Activated CD8-positive, alpha-beta memory T cell treated with anti-CD3 and anti-CD28 coated beads for 36 hours (primary cell): ENCODE measurements at regions not wholly inside any gene's neighbourhood (a gene's known extent, or its start where the extent isn't known, plus 50 kb on each side); places are given as distances from the start of the nearest gene placed in this dataset.

ENCODE experiments used
- CTCF ChIA-PET: fragments of 350-600 bp; sonication (Branson Sonifier 250); formaldehyde crosslinking; loops from one replicate; lab custom pipeline; 2021; ENCODE audit warnings: antibody characterized with exemption; lab: Charles Lee
- POLR2A ChIA-PET: fragments of 350-600 bp; sonication (Branson Sonifier 250); formaldehyde crosslinking; loops from one replicate; lab custom pipeline; 2021; ENCODE audit warnings: antibody characterized with exemption; lab: Charles Lee

GRCh38 chr3:14303336-14304100 is 98.9 kb upstream of the SLC6A6 start:
- POLR2A ChIA-PET: no interaction called here
- CTCF ChIA-PET: no interaction called here

GRCh38 chr3:14304101-14305045 is 98.0 kb upstream of the SLC6A6 start:
- ChIA-PET POLR2A (no interaction called here), CTCF (no interaction called here)

DNA sequence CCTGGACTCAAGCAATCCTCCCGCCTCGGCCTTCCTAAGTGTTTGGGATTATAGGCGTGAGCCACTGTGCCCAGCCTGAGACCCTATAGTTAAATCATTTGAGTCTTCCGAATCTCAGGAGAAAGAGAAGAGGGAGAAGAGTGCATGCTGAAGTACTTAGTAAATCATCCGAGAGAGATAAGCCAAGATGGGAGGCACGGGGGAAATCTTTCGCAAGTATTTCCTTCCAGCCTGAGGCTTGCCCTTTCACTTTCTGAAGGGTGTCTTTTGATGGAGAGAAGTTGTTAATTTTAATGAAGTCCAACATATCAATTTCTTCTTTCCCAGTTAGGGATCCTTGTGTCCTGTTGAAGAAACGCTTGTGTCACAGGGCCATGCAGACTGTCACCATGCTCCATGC is 97.1 kb upstream of the SLC6A6 start:
- POLR2A ChIA-PET: no interaction called here
- CTCF ChIA-PET: no interaction called here

GRCh38 chr3:14306142-14306541 is 96.3 kb upstream of the SLC6A6 start:
- POLR2A ChIA-PET: no interaction called here
- CTCF ChIA-PET: no interaction called here

DNA sequence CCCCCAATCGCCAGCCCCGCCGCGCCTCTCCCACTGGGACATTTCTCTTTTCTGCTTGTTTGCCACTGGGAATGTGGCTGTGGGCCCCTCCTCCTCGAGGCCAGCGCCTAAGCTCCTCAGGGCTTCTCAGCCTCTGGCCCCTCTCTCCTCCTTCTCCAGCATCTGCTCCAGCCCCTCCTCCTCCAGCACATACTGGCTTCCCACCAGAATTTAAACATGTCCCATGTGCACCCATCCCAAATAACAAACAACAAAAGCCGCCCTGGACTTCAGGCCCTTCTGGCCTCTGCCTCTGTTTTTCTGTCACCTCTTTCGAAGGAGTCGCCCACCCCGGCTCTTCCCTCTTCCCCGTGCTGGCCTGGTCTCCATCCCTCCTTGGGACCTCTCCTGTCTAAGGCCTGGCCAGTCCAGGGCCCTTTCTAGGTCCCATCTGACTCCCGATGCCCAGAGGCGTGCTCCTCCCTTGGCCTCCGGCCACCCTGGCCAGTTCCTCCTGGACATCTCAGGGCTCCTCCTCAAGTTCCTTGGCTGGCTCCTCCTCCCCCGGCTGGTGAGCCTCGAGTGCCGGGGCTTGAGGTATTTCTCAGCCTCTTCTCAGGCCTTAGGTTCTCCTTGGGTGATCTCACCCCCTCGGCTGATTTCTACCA is 94.6 kb upstream of the SLC6A6 start:
- POLR2A ChIA-PET: no interaction called here
- CTCF ChIA-PET: no interaction called here

DNA sequence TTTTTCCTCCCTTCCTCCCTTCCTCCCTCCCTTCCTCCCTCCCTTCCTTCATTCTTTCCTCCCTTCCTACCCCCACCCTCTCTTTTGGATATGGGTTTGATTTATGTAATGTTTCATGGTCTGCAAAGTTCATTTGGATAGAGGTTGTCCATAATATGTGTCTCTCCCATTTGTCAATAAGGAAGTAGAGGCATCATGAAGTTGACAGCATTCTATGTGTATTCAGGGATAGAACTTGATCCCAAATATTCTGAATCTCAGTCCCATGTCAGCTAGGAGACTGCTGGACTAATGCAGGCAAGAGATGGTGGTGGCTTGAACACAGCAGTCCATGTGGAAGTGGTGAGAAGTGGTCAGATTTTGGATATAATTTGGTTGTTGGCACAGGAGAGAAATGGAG is 90.7 kb upstream of the SLC6A6 start:
- ChIA-PET POLR2A (no interaction called here), CTCF (no interaction called here)

DNA sequence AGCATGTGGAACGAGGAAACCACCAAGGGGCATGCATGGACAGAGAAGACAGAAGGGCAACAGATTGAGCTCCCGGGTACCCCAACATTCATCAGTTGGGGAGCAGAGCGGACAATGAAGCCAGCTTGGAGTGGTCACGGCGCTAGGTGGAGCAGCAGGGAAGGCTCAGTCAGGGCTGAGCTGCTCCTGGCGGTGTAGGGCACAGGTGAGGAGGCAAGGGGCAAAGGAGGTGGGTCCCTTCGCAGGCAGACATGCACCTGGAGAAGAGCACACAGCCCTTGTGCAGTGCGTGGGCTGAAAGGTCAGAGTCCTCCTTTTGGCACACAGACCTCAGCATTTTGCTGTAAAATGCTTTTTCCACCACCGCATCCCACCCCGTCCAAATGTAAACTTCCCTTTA is 90.0 kb upstream of the SLC6A6 start:
- CTCF ChIA-PET: no interaction called here
- POLR2A ChIA-PET: no interaction called here

DNA sequence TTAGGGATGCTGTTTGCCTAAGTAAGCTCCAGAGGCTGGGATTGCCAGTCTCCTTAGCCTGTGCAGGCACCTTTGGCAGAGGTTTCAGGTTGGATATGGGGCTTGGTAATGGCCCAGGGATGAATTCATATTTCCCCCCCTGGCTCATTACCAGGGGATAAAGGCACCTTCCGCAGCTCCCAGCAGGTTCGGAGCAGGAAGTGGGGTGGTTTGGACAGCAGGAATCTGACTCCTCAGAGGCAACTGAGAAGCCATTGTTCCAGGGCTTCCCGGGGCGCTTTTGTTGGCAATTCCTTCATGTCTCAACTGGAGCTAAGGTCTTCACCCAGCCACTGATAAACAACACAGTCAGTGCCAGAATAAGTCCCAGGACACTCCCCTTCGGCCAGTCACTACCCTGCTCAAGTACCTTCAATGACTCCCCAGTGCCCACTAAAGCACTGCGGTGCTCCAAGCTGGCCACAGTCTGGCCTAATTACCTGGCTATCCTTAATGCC is 85.3 kb upstream of the SLC6A6 start:
- ChIA-PET POLR2A (no interaction called here), CTCF (no interaction called here)

GRCh38 chr3:14318646-14319045 is 83.8 kb upstream of the SLC6A6 start:
- ChIA-PET POLR2A (no interaction called here), CTCF (no interaction called here)

- ChIA-PET CTCF (no interaction called here), POLR2A (no interaction called here)
These were observed 82.7 kb upstream of the SLC6A6 start for GRCh38 chr3:14319654-14320182.

DNA sequence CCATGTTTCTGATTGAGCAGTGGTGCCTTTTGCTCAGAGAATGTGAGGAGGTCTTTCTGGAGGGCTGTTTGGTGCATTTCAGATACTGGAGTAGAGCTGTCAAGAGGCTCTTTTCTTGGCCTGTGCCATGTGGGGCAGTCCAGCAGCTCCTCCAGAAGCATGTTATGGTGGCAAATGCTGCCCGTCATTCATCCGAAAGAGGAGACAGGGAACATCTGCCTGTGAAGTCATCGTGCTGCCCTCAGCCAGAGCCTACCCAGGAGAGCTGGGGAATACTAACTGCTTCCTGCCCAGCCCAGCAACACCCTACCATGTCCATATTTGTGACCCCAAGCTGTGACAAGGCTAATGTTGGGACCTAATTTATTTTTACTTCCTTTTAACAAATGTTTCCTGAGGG is 82.2 kb upstream of the SLC6A6 start:
- ChIA-PET CTCF (no interaction called here), POLR2A (no interaction called here)

DNA sequence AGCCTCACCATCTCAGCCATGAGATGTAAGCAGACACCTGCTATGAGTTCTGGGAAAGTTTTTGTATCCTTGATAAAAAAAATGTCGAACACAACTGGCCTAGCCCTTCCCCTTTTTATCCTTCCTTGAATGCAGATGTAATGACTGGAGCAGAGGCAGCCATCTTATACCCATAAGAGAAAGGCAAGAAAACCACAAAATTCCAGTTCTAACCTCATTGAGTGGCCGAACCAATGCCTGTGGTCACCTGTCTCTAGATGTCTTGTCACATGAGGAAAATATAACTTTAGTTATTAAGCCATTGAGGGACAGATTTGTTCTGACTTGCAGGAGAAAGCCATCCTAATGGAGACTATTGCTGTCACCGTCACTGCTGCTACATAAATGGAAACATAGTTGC is 80.4 kb upstream of the SLC6A6 start:
- POLR2A ChIA-PET: no interaction called here
- CTCF ChIA-PET: no interaction called here

- CTCF ChIA-PET: no interaction called here
- POLR2A ChIA-PET: no interaction called here
These were observed 79.6 kb upstream of the SLC6A6 start for GRCh38 chr3:14322667-14323295.

GRCh38 chr3:14323401-14324223 is 78.8 kb upstream of the SLC6A6 start:
- ChIA-PET POLR2A (no interaction called here), CTCF (no interaction called here)

DNA sequence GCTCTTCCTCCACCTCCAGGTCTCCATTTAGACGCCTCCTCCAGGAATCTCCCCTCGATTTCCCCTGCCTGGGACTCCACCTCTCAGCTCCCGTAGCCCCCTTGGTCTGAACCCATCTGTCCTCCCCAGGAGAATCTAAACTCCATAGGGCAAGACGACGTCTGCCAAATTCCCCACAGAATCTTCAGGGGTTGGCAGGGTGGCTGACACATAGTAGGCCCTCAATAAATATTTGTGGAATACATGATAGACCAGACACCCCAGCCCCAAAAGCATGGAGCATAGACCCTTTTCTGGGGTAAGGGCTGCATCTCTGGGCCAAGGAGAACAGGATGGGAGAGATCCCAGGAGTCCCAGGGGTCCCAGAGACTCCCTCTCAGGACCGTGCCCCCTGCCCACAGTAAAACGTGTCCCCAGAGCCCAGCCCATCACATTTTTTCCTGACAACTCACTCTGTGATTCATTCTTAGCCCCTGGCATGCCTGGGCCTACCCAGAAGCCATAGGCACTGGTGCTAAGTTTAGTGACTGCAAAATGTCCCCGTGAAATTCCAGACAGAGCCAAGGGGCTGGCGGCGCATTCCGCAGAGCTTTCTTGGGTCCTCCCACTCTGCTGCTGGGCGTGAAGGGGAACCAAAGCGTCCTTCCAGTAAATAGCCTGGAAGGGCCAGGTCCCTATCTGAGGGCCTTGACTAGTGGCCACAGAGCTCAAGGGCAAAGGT is 78.0 kb upstream of the SLC6A6 start:
- POLR2A ChIA-PET: no interaction called here
- CTCF ChIA-PET: no interaction called here

- CTCF ChIA-PET: interaction anchor here (0.6 kb wide), 1 partner anchor 499 kb away, joined by 4 read pairs; no protein-coding TSS in a partner anchor
- POLR2A ChIA-PET: no interaction called here
These were observed 74.0 kb upstream of the SLC6A6 start for GRCh38 chr3:14328422-14328821.

GRCh38 chr3:14329116-14329830 is 73.1 kb upstream of the SLC6A6 start:
- POLR2A ChIA-PET: no interaction called here
- CTCF ChIA-PET: interaction anchor here (0.6 kb wide), 1 partner anchor 498 kb away, joined by 4 read pairs; no protein-coding TSS in a partner anchor
